ENCODE measurements at regions not wholly inside any gene's neighbourhood (a gene's known extent, or its start where the extent isn't known, plus 50 kb on each side); places are given as distances from the start of the nearest gene placed in this dataset.

DNA sequence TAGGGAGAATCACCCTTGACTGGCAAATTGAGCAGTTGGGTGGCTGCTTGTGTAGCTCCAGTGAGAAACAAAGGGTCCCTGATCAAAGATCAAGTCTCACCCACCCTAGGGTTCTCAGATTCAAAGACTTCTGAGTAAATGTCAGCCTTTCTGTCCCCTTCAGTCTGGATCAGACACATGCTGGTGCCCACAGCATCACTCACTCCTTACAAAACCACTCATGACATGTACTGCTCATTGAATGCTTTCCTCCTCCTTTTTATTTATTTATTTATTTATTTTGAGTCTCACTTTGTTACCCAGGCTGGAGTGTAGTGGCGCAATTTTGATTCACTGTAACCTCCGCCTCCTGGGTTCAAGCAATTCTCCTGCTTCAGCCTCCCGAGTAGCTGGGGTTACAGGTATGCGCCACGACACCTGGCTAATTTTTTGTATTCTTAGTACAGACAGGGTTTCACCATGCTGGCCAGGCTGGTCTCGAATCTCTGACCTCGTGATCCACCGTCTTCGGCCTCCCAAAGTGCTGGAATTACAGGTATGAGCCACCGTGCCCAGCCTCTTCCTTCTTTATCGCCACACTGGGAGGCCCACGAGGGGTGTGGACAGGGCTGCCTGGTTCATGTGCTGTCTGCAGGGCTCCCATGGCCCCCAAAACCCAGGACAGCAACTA is 462.0 kb upstream of the MAF start:
- TF ChIP-seq POLR2A (IDR thresholded peaks at IDR 0.05) (no peak), CTCF (IDR thresholded peaks at IDR 0.05) (no peak)
